SK-N-MC (cell line): ENCODE measurements at regions not wholly inside any gene's neighbourhood (a gene's known extent, or its start where the extent isn't known, plus 50 kb on each side); places are given as distances from the start of the nearest gene placed in this dataset.

ENCODE experiments used
- EZH2 ChIP-seq: fragments of 200-600 bp; sonication (generic); IDR thresholded peaks from one replicate; pipeline ENCODE4 v1.6.1; 2017; ENCODE audit warnings: antibody characterized with exemption
- POLR2AphosphoS5 ChIP-seq: IDR thresholded peaks from 2 replicates; pipeline ENCODE4 v1.6.1; 2012; ENCODE audit warnings: mild to moderate bottlenecking, low read depth, low read length, borderline replicate concordance

DNA sequence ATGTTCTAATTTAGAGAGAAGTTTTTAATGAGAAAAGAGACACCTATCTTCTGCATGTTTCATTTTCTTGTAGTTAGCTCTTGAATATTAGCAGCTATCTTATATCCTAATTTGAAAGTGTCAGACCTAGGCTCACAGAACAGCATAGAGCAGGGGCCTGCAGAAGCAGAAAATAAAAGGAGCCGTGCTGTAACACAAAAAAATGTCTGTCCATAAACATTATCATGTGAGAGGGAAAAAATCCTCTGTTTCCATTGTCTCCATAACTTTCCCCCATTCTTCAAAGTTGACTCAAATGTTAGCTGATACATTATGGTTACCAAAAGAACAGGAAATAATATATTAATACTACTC lies 329.2 kb upstream of the EPHA5 start:
- TF ChIP-seq POLR2AphosphoS5: no peak
- no peak for TF ChIP-seq EZH2
